GM19239 (cell line): ENCODE measurements at regions not wholly inside any gene's neighbourhood (a gene's known extent, or its start where the extent isn't known, plus 50 kb on each side); places are given as distances from the start of the nearest gene placed in this dataset.
A peak's percentile ranks its signal among the peaks of the same experiment; 100 is the strongest.

ENCODE experiments used
- DNase-seq: peaks from one replicate; pipeline ENCODE4 v3.0.0; 2011; ENCODE audit warnings: low spot score; ENCODE audit not compliant: insufficient read length
- FAIRE-seq: peaks from 2 replicates; lab custom pipeline; 2011; peaks lifted over from hg19 to GRCh38; lab: Jason Lieb, UNC

- FAIRE-seq: peak; percentile 70
- DNase-seq: no peak
Observed at GRCh38 chr9:91163773-91164471, 197.8 kb downstream of the AUH start.
